HG02588 (cell line): ENCODE measurements at regions not wholly inside any gene's neighbourhood (a gene's known extent, or its start where the extent isn't known, plus 50 kb on each side); places are given as distances from the start of the nearest gene placed in this dataset.

Source experiments
- ATAC-seq: cut with Tn5 transposase; IDR thresholded peaks from one replicate; pipeline ENCODE4 v1.9.1; 2021; ENCODE audit warnings: mild to moderate bottlenecking, moderate library complexity; ENCODE audit not compliant: unreplicated experiment

DNA sequence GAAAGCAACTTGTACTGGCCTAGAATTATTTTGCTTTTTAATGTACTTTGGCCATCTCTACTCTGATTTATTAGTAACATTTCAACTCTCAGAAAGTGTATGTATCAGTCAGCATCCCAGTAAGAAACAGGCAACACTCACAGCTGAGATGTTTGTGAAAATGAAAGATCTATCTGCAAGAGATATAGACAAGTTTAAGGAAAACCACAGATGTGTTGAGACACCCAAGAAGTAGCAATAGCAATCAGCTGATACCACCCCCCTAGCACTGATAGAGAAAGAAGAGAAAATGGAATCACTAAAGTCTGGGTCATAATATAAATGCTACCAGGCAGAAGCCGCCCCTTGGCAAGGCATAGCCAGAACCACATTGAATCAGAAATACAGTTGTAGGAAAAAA lies 372.0 kb downstream of the ARAP2 start:
- ATAC-seq = no peak

DNA sequence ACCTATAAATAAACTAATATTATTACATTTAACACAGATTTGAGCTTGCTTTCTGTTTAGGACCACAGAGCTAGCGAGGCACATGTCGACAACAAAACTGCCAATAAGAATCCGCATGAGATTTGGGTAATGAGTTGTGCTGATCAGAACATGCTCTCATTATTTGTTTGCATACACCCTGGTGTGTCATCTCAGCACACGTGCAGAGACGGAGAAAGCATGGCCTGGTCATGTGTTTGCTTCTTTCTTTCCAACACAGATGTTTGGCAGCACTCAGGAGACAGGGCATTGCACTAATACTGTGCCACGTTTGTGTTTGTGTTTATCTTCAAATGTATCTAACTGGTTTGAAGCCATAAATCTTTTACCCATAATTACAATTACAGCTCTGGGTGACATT lies 364.8 kb downstream of the ARAP2 start:
- no peak for ATAC-seq

DNA sequence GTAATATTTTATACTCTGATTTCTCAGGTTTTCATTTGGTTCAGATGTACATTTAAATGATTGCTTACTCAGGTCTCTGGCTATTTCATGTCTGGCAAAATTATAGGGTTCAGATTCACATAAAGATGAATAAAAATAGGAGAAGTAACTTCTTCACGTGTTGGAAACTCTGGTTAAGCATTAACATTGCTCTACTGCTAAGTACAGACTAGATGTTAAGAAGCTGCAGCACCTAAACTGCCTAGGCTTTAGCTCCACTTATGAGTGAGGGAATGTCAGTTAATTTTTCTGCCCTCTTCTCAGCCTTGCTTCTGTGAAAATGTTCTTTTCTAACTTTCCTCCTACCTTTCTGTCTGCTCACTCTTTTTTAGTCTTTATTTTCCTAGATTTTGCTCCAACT lies 361.2 kb downstream of the ARAP2 start:
- no peak for ATAC-seq

DNA sequence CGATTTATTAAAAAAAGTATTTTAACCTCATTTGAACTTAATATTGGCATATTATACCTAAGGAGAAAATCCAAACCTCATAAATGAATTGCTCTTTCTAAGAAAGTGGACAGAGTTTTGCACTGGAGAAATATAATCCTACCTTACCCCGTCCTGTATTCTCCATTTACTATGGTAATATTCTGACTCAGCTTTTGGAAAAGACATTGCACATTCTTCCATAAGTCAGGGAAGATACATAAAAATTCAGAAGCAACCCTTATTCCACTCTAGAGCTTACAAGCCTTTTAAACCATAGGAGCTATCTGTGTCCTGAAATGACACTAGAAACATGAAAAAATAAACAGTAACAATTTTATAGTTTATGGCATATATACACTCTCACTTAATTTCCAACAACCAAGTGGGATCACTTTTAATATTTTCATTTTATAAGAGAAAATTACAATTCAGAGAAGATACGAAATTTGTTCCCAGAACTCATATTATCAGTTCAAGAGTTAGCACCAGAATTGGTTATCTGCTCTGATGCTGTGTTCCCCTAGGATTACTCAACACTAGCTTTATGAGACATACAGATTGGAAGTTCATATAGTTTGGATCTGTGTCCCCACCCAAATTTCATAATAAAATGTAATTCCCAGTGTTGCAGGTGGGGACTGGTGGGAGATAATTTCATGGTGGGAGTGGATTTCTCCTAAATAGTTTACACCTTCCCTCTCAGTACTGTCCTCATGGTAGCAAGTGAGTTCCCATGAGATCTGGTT lies 359.4 kb downstream of the ARAP2 start:
- no peak for ATAC-seq

DNA sequence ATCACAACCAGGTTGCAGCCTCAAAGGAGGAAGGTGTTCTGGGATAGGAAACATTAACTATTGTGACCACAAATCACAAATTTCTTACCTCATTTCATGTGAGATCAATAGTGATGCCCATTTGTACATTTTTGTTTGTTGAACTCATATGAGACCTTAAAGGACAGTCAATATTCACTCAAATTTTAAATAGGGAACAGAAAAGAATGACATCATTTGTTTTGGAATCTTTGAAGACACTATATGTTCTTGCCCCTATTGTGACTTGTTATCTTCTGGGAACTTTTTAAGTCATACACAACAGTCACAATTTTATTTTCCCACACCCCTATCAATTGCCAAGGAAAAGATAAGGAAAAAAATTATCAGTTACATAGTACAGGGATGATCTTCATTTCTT lies 346.5 kb downstream of the ARAP2 start:
- ATAC-seq = no peak

DNA sequence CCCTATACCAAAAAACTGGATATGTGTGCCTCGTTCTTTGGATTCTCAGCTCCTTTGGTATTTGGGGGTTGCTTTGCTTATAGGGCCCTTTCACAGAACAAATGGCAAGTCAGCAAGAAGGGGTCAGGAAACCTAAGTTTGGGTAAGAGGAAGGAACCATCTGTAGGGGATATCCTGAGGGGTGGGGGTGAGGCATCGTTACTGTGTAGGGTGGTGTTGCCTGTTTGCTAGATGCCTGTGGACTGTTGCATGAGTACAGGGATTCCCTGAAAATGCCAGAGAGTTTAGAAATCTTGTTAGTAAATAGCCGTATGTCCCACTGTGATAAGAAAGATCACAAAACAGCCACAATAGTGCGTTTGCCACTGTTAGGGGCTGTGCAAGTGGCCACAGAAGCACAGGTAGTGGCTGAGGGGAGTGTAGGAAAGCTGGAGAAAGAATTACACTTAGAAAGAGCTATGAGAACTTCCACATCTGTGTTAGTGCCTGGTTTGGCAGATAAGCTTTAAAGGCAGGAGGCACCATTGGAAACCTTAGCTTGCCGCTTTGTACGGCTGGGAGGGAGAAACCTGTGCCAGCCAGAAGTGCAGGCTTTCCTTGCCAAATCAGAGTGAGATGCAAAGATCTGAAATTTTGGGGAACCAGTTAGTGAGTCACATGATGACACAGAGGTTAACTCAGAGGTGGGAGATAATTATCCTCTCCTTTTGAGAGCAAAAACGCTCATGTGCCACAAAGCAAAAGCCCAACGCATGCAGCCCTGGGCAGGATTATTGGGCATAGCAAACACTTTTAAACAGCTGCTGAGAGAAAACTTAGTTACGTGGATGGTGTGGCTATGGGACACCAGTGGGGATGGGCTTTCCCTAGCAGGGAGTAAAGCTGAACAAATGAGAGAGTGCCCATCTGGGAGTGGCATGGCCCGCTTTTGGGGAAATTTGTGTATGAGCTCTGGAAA lies 343.7 kb downstream of the ARAP2 start:
- ATAC-seq = no peak

DNA sequence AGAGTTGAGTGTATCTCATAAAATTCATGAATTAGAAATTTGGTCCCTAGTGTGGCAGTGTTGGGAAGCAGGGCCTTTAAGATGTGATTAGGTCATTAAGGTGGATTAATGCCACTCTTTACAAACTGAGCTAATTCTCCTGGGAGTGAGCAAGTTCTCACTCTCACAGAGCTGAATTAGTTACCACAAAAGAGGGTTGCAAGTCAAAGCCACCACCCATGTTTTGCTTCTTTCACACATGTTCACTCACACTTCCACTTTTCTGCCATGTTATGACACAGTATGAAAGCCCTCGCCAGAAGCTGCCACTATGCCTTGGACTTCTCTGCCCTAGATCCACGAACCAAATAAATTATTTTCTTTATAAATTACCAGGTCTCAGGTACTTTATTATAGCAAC lies 332.1 kb downstream of the ARAP2 start:
- ATAC-seq = peak; percentile 71

DNA sequence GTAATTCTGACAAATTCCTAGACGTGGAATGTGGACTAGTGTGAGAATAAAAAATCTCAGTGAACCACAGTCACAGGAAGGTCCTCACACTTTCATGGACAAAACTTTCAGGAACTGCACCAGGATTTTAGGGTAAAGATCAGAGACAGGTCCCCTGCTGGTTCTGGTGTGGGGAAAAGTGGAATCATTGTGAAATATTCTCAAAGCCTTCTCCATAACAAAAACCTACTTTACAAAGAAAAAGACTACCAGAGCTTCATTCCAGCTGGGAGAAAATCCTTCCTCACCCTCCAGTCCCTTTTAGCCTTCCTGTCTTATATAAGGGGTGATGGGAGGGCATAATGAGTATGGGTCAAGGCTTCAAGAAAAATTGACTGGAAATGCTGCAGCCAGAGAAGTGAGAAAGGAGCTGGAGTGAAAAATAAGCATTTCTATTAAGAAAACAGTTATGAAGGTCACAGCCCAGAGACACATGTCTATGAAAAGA lies 325.8 kb downstream of the ARAP2 start:
- no peak for ATAC-seq

DNA sequence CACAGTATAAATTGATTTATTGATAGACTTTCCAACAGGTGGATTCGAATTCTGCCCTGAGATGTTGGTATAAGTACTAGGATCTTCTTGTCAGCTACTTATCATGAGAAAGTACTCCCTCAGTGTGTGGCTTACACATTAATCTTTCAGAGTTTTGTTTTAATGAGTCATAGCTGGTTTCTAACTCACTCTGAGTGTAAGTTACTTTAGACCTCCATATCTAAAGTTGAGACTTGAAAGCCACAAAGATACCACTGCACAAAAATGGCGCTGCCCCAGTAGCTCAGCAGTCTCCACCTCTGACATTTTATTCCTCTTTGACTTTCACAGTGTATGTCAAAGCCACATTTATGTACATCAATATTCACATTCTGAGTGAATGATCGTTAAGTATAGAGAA lies 318.5 kb downstream of the ARAP2 start:
- peak; percentile 89 for ATAC-seq

DNA sequence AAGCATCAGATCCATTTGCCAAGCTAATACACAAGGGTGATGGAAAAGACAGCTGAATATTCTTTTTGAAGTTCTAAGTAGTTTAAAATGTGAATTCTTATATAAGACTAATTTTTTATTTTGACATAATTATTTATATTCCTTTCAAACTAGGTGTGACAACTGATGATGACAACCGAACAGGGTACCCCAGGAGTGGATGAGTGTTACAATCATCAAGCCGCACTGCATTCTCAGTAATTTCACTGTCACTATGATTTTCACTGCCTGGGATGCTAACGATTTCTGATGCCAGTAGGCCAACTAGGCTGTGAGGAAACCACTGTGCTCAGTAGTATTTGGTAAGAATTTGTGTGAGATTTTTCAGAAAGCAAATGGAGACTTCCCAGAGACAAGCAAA lies 317.5 kb downstream of the ARAP2 start:
- no peak for ATAC-seq

DNA sequence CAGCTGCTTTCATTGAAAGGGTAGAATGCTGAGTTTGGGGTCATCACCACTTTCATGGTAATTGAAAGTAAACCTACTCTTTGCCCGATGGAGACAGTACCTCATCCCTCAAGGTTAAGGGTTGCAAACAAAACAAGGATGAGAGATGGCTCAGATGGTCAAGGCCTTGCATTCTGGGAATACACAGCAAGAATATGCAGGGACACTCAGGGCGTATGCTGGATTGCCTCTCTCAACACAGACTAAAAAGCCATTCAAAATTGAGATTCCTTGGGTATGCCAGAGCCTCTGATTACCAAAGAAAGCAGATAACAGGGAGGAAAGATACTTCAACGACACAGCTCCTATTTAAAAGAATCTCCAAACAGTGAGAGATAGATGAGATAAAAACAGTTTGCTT lies 310.4 kb downstream of the ARAP2 start:
- ATAC-seq = no peak

DNA sequence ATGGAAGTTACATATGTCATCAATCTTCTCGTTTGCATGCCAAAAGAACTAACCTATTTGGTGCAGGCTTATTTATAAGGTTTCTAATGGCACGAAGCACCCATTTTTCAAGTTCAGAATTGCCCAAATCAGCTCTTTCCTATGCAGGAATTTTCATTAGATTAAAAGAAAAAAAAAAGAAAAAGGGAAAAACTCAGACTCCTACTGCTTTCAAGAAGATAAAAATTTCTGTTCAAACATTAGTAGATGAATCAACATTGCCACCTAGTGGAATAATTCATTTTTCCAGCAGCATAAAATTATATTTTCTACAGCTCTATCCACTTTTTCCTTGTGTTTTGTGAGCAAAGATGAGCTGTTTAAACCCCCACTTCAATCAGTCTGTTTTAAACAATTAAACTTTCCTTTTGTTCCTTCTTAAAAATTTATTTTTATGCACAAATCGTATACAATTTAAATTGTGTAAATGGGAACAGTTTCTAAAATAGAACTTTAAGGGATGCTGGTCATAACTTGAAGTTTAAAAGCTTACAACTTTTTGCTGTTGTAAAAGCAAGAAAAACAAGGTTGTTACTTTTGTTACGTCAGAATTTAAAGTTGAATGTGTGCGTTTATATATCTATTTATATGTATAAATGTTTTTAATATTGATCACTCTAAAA lies 309.9 kb downstream of the ARAP2 start:
- no peak for ATAC-seq

DNA sequence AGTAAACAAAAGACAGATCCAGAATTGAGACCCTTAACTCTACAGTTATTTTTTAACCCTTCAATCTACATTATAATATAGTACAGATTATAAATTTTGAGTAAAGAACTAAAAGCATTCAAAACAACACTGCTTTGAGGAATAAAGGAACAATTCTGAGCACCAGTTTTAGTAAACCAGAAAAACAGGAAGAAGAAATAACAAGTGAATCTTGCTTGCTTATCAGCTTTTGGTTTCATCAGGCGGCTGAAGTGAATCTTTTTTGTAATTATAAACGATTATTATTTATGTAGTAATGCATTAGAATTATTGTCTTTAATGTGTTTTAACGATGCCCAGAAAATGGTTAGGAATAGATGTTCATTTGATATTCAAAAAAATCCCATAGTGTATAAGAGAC lies 305.4 kb downstream of the ARAP2 start:
- no peak for ATAC-seq

DNA sequence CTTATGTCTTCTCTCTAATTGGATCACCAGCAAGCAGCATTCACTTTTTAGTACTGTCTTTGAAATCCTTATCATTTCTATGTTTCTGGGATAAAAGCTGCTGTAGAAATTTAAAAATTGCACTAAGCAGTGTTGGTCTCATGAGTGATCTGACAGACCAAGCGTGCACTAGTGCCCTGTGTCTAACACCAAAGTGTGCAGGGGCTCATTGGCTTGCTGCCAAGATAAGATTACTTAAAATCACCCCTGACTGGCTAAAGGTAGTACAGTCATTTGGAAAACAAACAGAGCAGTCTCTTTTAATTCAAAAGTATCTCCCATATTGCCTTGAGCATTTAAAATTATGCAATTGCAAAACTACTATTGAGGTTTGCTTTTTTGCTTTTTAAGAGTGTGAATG lies 304.6 kb downstream of the ARAP2 start:
- no peak for ATAC-seq

DNA sequence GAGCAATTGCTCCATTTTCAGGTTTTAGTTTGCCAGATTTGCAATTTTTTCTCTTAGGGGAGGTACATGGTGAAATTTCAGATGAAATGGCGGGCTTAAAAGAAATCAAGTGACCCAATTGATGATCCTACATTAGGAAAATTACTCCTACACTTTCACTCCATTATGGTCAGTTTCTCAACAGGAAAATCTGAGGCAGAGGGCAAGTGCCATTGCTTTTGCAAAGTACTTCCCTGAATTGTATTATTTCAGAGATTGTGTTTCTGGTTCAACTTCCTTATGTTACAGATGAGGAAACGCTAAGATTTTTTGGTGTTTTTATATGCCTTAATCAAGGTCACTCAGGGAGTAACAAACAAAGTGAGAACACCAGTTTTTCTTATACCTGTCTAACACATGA lies 302.2 kb downstream of the ARAP2 start:
- ATAC-seq = no peak

DNA sequence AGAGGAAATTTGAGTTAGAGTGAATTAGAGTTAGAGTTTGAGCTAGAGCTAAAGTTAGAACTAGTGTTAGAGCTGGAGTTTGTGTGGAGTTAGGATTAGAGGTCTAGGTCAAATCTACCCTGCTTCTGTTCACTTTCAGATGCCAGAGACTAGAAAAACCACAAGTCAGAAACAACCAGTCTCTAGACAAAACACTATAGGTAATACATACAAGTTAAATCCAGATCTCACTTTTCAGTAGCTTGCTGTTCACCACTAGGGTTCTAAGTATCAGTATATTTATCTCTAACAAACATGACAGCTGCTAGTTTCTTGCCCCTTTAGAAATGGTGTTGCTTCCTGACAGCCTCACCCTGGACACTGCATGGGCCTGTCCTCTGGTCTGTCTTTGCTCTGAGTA lies 300.7 kb downstream of the ARAP2 start:
- no peak for ATAC-seq

DNA sequence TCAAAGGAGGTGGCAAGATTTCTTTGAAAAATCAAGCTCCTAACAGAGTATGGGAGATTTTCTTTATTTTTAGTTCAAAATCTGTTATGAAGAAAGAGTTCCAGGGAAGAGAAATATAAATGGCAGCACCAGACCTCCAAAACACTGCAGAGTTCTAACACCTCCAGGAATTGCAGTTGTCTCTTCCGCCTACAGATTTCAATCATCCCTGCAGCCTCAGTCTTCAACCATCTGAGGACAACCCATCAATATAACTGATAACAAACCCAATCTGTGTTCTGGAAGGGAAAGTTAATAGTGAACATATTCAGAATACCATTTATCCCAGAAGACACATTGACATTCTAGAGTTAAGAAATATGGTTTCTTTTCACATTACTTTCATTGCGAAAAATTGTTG lies 296.1 kb downstream of the ARAP2 start:
- ATAC-seq = no peak

DNA sequence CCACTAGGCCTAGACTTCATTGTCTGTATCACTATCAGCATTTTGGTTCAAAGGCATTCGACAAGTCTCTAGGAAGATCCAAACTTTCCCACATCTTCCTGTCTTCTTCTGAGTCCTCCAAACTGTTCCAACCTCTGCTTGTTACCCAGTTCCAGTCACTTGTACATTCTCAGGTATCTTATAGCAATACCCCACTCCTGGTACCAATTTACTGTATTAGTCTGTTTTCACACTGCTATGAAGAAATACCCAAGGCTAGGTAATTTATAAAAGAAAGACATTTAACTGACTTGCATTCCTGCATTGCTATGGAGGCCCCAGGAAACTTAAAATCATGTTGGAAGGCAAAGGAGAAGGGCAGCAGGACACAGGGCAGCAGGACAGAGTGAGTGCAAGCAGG lies 293.9 kb downstream of the ARAP2 start:
- no peak for ATAC-seq

DNA sequence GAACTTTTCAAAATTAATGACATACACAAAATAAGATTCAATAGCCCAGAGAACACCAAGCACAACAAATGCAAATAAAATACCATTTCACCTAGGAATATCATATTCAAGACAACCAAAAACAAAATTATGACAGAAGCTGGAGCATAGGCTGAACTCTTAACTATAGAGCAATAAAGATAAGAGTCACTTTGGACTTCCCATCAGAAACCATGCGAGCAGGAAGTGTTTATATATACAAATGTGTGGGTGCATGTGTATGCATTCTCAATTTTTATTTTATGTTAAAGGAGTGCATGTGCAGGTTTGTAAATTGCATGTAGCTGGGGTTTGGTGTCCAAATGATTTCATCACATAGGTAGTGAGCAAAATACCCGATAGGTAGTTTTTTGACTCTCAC lies 291.6 kb downstream of the ARAP2 start:
- no peak for ATAC-seq

DNA sequence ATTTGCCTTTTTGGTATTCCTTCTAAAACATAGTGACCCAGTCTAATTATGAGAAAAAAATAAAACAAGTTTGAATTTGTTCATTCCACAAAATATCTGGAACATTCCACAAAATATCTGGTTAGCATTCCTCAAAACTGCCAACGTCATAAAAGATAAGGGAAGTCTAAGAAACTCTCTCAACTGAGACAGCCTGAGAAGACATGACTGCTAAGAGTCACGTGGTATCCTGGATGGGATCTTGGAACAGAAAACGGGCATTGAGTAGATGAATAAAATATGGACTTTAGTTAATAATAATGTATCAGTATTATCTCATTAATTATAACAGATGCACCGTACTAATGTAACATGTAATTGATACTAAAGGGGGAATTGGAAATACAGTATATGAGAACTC lies 280.9 kb downstream of the ARAP2 start:
- no peak for ATAC-seq

DNA sequence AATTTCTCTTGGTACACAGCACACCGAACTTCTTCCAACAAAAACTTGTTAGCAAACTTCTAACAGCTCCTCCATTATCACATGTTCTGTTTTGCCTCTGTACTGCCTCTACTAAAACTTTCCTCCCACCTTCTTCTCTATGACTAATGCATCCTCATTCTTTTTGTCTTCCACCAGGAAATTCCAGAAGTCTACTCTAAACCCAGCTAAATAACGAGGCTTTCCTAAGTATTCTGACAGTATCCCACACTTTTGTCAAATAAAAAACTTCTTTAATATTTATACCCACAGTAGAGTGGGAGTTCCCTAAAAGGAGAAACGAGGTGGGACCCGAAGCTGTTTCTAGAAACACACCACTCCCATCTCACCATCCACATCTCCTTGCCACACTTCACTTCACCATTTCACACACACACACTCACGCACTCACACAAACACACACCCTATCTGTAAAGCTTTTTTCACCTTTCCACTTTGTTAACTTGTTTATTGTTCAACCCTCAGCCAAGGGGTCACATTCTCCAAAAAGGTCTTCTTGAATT lies 280.3 kb downstream of the ARAP2 start:
- ATAC-seq = no peak
